ENCODE measurements at regions not wholly inside any gene's neighbourhood (a gene's known extent, or its start where the extent isn't known, plus 50 kb on each side); places are given as distances from the start of the nearest gene placed in this dataset.

GRCh38 chr16:6663668-6664067, 669.0 kb upstream of the RBFOX1 start:
- no peak for DNase-seq (ENCODE audit: low spot score)

- no peak for DNase-seq (ENCODE audit: low spot score)
These were observed 675.9 kb upstream of the RBFOX1 start for GRCh38 chr16:6656760-6657159.

- DNase-seq (ENCODE audit: low spot score): no peak
These were observed 685.8 kb upstream of the RBFOX1 start for GRCh38 chr16:6646891-6647290.

GRCh38 chr16:6645768-6646568, 686.7 kb upstream of the RBFOX1 start:
- DNase-seq (ENCODE audit: low spot score): no peak

GRCh38 chr16:6644916-6645315, 687.7 kb upstream of the RBFOX1 start:
- DNase-seq (ENCODE audit: low spot score): no peak

GRCh38 chr16:6643080-6643686, 689.5 kb upstream of the RBFOX1 start:
- peak; percentile 39 for DNase-seq (ENCODE audit: low spot score)

GRCh38 chr16:6642271-6642670, 690.4 kb upstream of the RBFOX1 start:
- no peak for DNase-seq (ENCODE audit: low spot score)

- DNase-seq (ENCODE audit: low spot score): no peak
These were observed 691.6 kb upstream of the RBFOX1 start for GRCh38 chr16:6641091-6641490.

GRCh38 chr16:6636457-6636856, 696.2 kb upstream of the RBFOX1 start:
- no peak for DNase-seq (ENCODE audit: low spot score)

- DNase-seq (ENCODE audit: low spot score): no peak
These were observed 698.5 kb upstream of the RBFOX1 start for GRCh38 chr16:6634151-6634550.

GRCh38 chr16:6633456-6633855, 699.2 kb upstream of the RBFOX1 start:
- DNase-seq (ENCODE audit: low spot score): no peak

GRCh38 chr16:6629110-6629509, 703.5 kb upstream of the RBFOX1 start:
- no peak for DNase-seq (ENCODE audit: low spot score)

- DNase-seq (ENCODE audit: low spot score): no peak
These were observed 707.0 kb upstream of the RBFOX1 start for GRCh38 chr16:6625606-6626005.

- no peak for DNase-seq (ENCODE audit: low spot score)
These were observed 713.8 kb upstream of the RBFOX1 start for GRCh38 chr16:6618874-6619273.

GRCh38 chr16:6616746-6617145, 715.9 kb upstream of the RBFOX1 start:
- no peak for DNase-seq (ENCODE audit: low spot score)

- DNase-seq (ENCODE audit: low spot score): no peak
These were observed 717.0 kb upstream of the RBFOX1 start for GRCh38 chr16:6615636-6616035.

GRCh38 chr16:6611535-6611934, 721.1 kb upstream of the RBFOX1 start:
- no peak for DNase-seq (ENCODE audit: low spot score)

- DNase-seq (ENCODE audit: low spot score): no peak
These were observed 727.2 kb upstream of the RBFOX1 start for GRCh38 chr16:6605490-6605889.

- no peak for DNase-seq (ENCODE audit: low spot score)
These were observed 728.8 kb upstream of the RBFOX1 start for GRCh38 chr16:6603780-6604325.

GRCh38 chr16:6602405-6602804, 730.2 kb upstream of the RBFOX1 start:
- no peak for DNase-seq (ENCODE audit: low spot score)

- no peak for DNase-seq (ENCODE audit: low spot score)
These were observed 732.5 kb upstream of the RBFOX1 start for GRCh38 chr16:6600167-6600566.

GRCh38 chr16:6593799-6594198, 738.8 kb upstream of the RBFOX1 start:
- no peak for DNase-seq (ENCODE audit: low spot score)

GRCh38 chr16:6576606-6577005, 756.0 kb upstream of the RBFOX1 start:
- DNase-seq (ENCODE audit: low spot score): no peak

- no peak for DNase-seq (ENCODE audit: low spot score)
These were observed 756.5 kb upstream of the RBFOX1 start for GRCh38 chr16:6576113-6576512.

Measured in CD4-positive, alpha-beta T cell treated with Interleukin-15 for 4 hours (primary cell).